Neural progenitor cell (in vitro differentiated cells): ENCODE measurements at regions not wholly inside any gene's neighbourhood (a gene's known extent, or its start where the extent isn't known, plus 50 kb on each side); places are given as distances from the start of the nearest gene placed in this dataset.

Source experiments
- DNase-seq: peaks from one replicate; pipeline ENCODE4 v3.0.0-alpha.2; 2016; ENCODE audit warnings: low spot score
- H2AFZ ChIP-seq: fragments of 200-600 bp; sonication (generic); replicated peaks from 2 replicates; pipeline ENCODE4 v1.6.1; 2016; ENCODE audit warnings: antibody characterized with exemption
- H3F3A ChIP-seq: fragments of 200-600 bp; sonication (generic); 2 replicates; pipeline ENCODE4 v1.6.1; 2016; ENCODE audit warnings: antibody characterized with exemption, low read depth
- H3K27ac ChIP-seq: fragments of 200-600 bp; sonication (generic); 2 replicates; pipeline ENCODE4 v1.5.1; 2016; ENCODE audit warnings: mild to moderate bottlenecking
- H3K27me3 ChIP-seq: fragments of 200-600 bp; sonication (generic); 2 replicates; pipeline ENCODE4 v1.6.1; 2016; ENCODE audit warnings: mild to moderate bottlenecking, moderate library complexity
- H3K36me3 ChIP-seq: fragments of 200-600 bp; sonication (generic); 2 replicates; pipeline ENCODE4 v1.5.1; 2016
- H3K4me1 ChIP-seq: fragments of 200-600 bp; sonication (generic); 2 replicates; pipeline ENCODE4 v1.6.1; 2016; ENCODE audit warnings: mixed run types
- H3K4me2 ChIP-seq: fragments of 200-600 bp; sonication (generic); 2 replicates; pipeline ENCODE4 v1.6.1; 2016
- H3K4me3 ChIP-seq: fragments of 200-600 bp; sonication (generic); 2 replicates; pipeline ENCODE4 v1.5.1; 2016
- H3K79me2 ChIP-seq: fragments of 200-600 bp; sonication (generic); 2 replicates; pipeline ENCODE4 v1.6.1; 2016; ENCODE audit warnings: low read depth
- H3K9ac ChIP-seq: fragments of 200-600 bp; sonication (generic); 2 replicates; pipeline ENCODE4 v1.6.1; 2016
- H3K9me3 ChIP-seq: fragments of 200-600 bp; sonication (generic); 2 replicates; pipeline ENCODE4 v1.5.1; 2016; ENCODE audit warnings: low read depth
- H4K20me1 ChIP-seq: fragments of 200-600 bp; sonication (generic); 2 replicates; pipeline ENCODE4 v1.6.1; 2016; ENCODE audit warnings: low read depth
- H3K27ac Mint-ChIP-seq: 3 replicates; pipeline ENCODE4 v1.8.0; 2021; ENCODE audit warnings: mixed read lengths
- H3K27me3 Mint-ChIP-seq: 2 replicates; pipeline ENCODE4 v1.8.0; 2022; ENCODE audit warnings: low read depth, mild to moderate bottlenecking, inconsistent platforms, moderate library complexity, mixed read lengths; ENCODE audit not compliant: insufficient read depth
- H3K36me3 Mint-ChIP-seq: 3 replicates; pipeline ENCODE4 v1.8.0; 2021; ENCODE audit warnings: mixed read lengths
- H3K4me1 Mint-ChIP-seq: 3 replicates; pipeline ENCODE4 v1.8.0; 2021; ENCODE audit warnings: mixed read lengths
- H3K4me3 Mint-ChIP-seq: 3 replicates; pipeline ENCODE4 v1.8.0; 2021; ENCODE audit warnings: mild to moderate bottlenecking, moderate library complexity, mixed read lengths
- H3K9me3 Mint-ChIP-seq: 3 replicates; pipeline ENCODE4 v1.8.0; 2020; ENCODE audit warnings: mixed read lengths
- CTCF ChIP-seq: fragments of 200-600 bp; sonication (generic); IDR thresholded peaks from 2 replicates; pipeline ENCODE4 v1.5.1; 2017; ENCODE audit warnings: antibody characterized with exemption, mild to moderate bottlenecking
- EZH2 ChIP-seq: fragments of 200-600 bp; sonication (generic); IDR thresholded peaks from 2 replicates; pipeline ENCODE4 v1.6.1; 2017; ENCODE audit warnings: antibody characterized with exemption, mild to moderate bottlenecking, moderate library complexity
- EZH2phosphoT487 ChIP-seq: fragments of 200-600 bp; sonication (generic); IDR thresholded peaks from 2 replicates; pipeline ENCODE4 v1.6.1; 2017; ENCODE audit warnings: antibody characterized with exemption

GRCh38 chr18:25451077-25451658 lies 99.2 kb upstream of the ZNF521 start:
- no peak for DNase-seq
- Mint-ChIP-seq H3K9me3 (peaks cover 37% of the 10 kb centered on the region), H3K4me1 (peaks cover 24% of the 10 kb centered on the region), H3K27me3 (peaks cover 5% of the 10 kb centered on the region), H3K4me3 (no peak overlapping the region), H3K27ac (no peak overlapping the region), H3K36me3 (peaks cover 6% of the 10 kb centered on the region)
- Histone ChIP-seq H3K4me1 (peaks cover 10% of the 10 kb centered on the region), H3F3A (no peaks in the 10 kb centered on the region), H4K20me1 (no peaks in the 10 kb centered on the region), H3K9me3 (peaks cover 6% of the 10 kb centered on the region), H3K4me2 (no peak overlapping the region), H3K36me3 (no peaks in the 10 kb centered on the region), H3K27ac (no peak overlapping the region), H3K27me3 (no peaks in the 10 kb centered on the region), H3K79me2 (no peaks in the 10 kb centered on the region), H2AFZ (no peak overlapping the region), H3K9ac (no peak overlapping the region), H3K4me3 (no peak overlapping the region)
- TF ChIP-seq EZH2 (no peak), CTCF (no peak), EZH2phosphoT487 (no peak)

GRCh38 chr18:25449046-25449445 lies 97.1 kb upstream of the ZNF521 start:
- Histone ChIP-seq H3K27ac (no peak overlapping the region), H3K27me3 (no peaks in the 10 kb centered on the region), H3K4me1 (no peaks in the 10 kb centered on the region), H3K9me3 (peaks cover 6% of the 10 kb centered on the region), H3K9ac (no peak overlapping the region), H3K4me2 (no peak overlapping the region), H4K20me1 (no peaks in the 10 kb centered on the region), H3K36me3 (no peaks in the 10 kb centered on the region), H2AFZ (no peak overlapping the region), H3K79me2 (no peaks in the 10 kb centered on the region), H3F3A (no peaks in the 10 kb centered on the region), H3K4me3 (no peak overlapping the region)
- H3K4me1 Mint-ChIP-seq: peaks cover 4% of the 10 kb centered on the region
- DNase-seq: no peak
- peaks cover 5% of the 10 kb centered on the region for H3K27me3 Mint-ChIP-seq
- peaks cover 6% of the 10 kb centered on the region for H3K36me3 Mint-ChIP-seq
- H3K4me3 Mint-ChIP-seq: no peak overlapping the region
- peaks cover 37% of the 10 kb centered on the region for H3K9me3 Mint-ChIP-seq
- TF ChIP-seq CTCF: no peak
- no peak for TF ChIP-seq EZH2
- no peak for TF ChIP-seq EZH2phosphoT487
- no peak overlapping the region for H3K27ac Mint-ChIP-seq

- peaks cover 3% of the 10 kb centered on the region for H3K36me3 Mint-ChIP-seq
- Histone ChIP-seq H3K4me1 (no peaks in the 10 kb centered on the region), H2AFZ (no peak overlapping the region), H3K27me3 (no peaks in the 10 kb centered on the region), H3K4me3 (no peak overlapping the region), H4K20me1 (no peaks in the 10 kb centered on the region), H3F3A (no peaks in the 10 kb centered on the region), H3K4me2 (no peak overlapping the region), H3K36me3 (no peaks in the 10 kb centered on the region), H3K9me3 (peaks cover 6% of the 10 kb centered on the region), H3K79me2 (no peaks in the 10 kb centered on the region), H3K9ac (no peak overlapping the region), H3K27ac (no peak overlapping the region)
- peaks cover 28% of the 10 kb centered on the region for H3K9me3 Mint-ChIP-seq
- H3K4me1 Mint-ChIP-seq: peaks cover 4% of the 10 kb centered on the region
- H3K27ac Mint-ChIP-seq: no peak overlapping the region
- H3K4me3 Mint-ChIP-seq: no peak overlapping the region
- no peak for TF ChIP-seq EZH2phosphoT487
- no peak for TF ChIP-seq EZH2
- no peak for TF ChIP-seq CTCF
- peaks cover 3% of the 10 kb centered on the region for H3K27me3 Mint-ChIP-seq
- DNase-seq: no peak
Observed at GRCh38 chr18:25446972-25447371, 95.0 kb upstream of the ZNF521 start.
